ENCODE measurements at regions not wholly inside any gene's neighbourhood (a gene's known extent, or its start where the extent isn't known, plus 50 kb on each side); places are given as distances from the start of the nearest gene placed in this dataset.
"Not testable (repeated sequence)": the region's sequence is repeated elsewhere in the genome, so short reads cannot be mapped to it uniquely, and the experiment has no call there.

DNA sequence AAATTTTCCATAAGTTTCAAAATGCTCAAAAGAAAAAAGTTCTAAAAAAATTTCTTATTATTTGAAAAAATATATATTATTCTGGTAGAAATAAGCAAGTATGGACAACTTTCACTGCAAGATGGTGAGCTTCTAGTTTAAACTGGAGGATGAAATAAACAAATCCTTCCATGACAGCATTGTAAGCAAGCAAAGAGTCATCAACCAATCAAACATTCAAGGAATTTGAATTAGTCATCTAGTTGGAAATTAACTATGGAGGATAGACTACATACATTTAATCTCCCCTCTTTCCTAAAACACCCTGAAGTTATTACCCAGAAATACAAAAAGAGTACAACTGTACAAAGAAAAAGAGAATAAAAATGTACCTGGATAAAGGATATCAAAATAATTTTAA is 51.0 kb upstream of the IRX5 start:
- no peak for DNase-seq (ENCODE audit: low read depth in 4 of 4, low spot score in 2 of 4)

DNA sequence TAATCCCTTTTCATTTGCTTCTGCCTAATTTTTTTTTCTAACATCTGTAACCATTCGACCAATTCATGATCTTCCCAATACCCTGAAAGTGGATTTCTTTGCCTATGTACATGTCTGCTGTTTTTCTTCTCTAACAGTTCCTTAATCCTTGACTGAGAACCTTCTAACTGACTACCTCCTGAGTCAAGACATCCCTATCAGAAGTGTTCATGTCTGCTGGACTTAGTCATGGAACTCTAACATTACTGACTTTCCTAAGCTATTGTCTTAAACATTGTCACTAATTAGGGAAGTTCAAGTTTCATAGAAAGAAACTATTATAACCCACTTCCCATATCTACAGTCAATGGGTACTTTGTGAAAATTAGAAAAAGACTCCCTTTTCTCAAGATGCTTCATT is 52.4 kb upstream of the IRX5 start:
- no peak for DNase-seq (ENCODE audit: low read depth in 4 of 4, low spot score in 2 of 4)

DNA sequence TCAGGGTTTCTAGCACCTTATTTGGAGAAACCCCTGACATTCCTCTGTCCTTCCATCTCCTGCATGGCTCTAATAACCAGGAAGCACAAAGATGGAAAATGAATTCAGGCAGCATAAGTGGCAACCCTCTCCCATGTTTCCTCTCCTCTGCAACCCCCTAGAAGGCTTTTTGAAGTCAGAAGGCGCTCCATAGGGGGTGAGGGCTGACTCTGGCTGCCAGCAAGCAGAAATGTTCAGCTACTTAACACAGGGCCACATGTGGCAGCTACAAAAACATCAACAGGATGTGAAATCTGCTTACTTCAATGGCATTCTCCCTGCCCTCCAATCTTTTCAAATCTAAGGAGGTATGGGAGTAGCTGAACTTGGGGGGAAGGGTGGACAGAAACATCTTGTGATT is 55.2 kb upstream of the IRX5 start:
- no peak for DNase-seq (ENCODE audit: low read depth in 4 of 4, low spot score in 2 of 4)

DNA sequence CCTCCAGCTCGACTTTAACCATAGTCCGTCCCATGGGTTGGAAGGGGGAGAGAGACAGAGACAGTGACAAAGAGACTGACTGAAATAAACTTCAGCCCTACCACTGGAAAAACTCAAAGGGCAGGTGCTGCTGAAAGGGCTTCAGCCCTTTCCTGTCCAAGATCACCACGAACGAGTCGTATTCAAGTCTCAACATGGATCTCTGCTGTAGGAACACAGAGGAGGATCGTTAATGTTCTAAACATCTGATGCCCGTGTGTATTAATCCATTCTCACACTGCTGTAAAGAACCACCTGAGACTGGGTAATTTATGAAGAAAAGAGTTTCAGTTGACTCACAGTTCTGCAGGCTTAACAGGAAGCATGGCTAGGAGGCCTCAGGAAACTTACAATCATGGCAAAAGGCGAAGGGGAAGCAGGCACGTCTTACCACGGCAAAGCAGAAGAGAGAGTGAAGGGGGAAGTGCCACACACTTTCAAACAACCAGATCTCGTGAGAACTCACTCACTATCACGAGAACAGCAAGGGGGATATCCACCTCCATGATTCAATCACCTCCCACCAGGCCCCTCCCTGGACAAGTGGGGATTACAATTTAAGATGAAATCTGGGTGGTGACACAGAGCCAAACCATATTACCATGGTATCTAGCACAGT is 56.8 kb upstream of the IRX5 start:
- not testable (repeated sequence) for DNase-seq (ENCODE audit: low read depth in 4 of 4, low spot score in 2 of 4)

DNA sequence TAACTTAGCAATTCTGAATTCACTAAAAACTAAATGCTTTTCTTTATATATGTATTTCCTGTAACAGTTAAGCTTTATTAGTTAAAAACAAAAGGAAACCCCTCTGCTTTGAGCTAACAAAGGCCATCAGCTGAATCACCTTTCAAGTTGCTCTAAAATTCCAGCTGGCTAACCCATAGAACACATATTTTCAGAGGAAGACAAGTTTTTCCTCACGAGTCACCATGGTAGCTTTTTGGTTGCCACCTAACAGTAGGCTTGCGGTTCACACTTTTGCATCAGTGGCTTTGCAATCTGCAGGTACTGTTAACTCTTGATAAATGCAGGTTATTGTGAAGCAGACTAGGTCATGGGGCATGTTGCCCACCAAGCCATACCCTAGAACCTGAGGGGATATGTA is 57.6 kb upstream of the IRX5 start:
- DNase-seq (ENCODE audit: low read depth in 4 of 4, low spot score in 2 of 4): no peak

DNA sequence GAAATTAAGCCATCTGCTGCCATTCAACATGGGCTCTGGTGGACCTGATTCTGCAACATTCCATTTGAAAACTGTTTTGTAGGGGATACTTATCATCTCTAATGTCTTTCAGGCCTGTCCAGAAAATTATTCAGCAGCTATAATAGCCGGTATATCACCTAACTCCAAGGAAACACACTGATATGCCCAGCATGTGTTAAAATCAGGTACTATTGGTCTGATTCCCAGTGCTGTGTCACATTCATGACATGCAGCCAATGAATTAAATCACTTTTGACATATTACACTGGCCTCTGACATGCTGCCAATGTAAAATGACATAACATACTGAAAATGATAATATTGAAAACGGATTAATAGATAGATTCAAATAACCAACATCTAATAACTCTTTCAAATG is 60.5 kb upstream of the IRX5 start:
- DNase-seq (ENCODE audit: low read depth in 4 of 4, low spot score in 2 of 4): no peak

DNA sequence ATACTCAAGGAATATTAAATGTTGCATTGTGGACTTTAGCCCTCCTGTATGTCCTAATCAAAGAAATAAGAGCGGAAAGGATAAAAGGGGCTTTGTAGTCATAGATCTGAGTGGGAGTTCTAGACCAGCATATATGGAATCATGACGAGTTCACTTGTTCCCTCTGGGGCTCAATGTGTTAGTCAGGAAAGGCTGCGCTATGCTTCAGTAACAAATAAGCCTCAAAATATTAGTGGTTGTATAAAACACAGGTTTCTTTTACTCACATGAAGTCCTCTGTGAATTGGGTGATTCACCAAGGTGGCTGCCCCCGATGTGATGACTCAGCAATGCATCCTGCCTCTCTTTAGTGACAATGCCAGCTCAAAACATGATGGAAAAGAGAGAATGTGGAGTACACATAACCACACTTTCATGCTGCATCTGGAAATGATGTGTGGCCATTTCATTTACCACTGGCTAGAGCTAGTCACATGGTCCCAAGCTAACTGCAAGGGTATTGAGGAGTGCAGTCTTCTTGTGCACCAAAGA is 63.3 kb upstream of the IRX5 start:
- no peak for DNase-seq (ENCODE audit: low read depth in 4 of 4, low spot score in 2 of 4)

DNA sequence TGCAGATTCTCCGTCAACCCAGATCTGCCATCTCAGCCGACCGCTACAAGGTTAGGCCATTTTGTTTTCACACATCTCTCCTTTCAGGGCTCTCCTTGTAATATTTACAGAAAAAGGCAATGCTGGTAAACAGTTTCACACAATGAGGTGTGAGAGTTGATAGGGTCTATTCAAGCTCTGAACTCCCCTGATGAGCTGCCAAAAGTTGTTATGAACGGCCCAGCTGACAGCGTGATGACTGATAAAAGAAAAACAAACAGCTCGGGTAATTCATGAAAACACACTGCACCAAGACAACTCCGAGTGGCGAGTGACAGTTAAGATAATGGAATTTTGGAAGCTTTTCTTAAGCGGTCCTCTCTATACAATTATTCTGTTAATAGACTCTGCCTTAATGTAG is 68.1 kb upstream of the IRX5 start:
- DNase-seq (ENCODE audit: low read depth in 4 of 4, low spot score in 2 of 4): no peak

DNA sequence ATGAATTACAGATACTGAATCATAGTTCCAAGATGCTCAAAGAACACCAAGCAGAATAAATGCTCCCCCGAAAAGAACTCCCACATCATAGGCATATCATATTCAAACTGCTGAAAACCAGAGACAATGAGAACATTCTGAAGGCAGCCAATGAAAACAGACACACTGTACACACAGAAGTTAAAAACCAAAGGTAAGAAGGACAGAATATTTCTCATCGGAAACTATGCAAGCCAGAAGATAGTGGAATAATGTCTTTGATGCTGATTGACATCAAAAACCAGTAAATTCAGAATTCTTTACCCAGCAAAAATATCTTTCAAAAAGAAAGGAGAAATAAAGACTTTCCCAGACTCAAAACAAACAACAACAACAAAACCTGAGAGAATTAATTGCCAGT is 73.8 kb upstream of the IRX5 start:
- no peak for DNase-seq (ENCODE audit: low read depth in 4 of 4, low spot score in 2 of 4)

DNA sequence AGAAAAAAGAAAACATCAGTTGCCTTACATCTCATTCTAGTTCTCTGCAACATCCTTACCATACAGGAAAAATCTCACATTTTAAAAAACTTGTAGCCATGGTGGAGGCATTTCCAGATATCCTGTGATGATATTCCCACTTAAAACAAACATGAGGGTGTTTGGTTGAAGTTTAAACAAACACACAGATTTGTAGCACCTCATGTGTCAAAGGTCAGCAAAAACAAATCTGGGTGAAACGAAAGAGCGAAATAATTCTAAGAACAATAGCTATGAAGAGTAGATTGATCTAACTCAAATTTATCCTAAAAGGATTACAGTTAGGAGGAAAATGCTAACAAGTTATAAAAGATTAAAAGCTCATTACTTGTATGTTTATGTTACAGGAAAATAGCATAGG is 83.1 kb upstream of the IRX5 start:
- no peak for DNase-seq (ENCODE audit: low read depth in 4 of 4, low spot score in 2 of 4)

DNA sequence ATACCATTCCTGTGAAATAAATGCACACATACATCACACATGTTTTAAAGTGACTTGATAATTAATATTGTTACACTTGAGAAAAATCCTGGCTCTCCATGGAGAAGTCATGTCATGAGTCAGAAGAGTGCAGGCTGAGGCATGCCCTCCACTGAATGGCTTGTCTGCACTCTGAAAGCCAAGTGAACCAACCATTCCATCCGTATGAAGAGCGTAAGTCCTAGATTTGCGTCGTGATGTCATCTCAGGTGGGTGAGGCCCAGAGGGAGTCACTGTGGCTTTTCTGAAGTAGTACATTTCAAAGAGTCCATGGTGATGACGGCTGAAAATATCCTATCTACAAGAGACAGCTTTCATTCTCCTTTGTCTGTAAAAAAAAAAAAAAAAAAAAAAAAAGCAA is 83.5 kb upstream of the IRX5 start:
- no peak for DNase-seq (ENCODE audit: low read depth in 4 of 4, low spot score in 2 of 4)

DNA sequence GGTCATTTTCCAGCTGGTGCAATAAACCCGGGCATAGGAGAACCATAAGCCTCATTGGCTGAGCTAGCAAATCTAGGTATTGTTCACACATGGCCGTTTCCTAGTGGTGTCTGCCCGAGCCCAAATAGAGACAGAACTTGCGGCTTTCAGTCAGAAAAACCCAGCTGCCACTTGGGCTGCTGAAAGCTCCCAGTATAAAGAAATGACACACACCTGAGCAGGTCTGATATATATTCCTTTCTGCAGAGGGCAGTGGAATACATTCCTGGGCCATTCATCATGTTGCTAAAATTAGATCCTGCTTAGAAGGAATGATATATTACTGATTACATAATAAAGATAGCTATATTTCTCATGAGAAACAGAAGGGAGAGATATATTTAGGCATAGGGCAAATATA is 83.9 kb upstream of the IRX5 start:
- no peak for DNase-seq (ENCODE audit: low read depth in 4 of 4, low spot score in 2 of 4)

DNA sequence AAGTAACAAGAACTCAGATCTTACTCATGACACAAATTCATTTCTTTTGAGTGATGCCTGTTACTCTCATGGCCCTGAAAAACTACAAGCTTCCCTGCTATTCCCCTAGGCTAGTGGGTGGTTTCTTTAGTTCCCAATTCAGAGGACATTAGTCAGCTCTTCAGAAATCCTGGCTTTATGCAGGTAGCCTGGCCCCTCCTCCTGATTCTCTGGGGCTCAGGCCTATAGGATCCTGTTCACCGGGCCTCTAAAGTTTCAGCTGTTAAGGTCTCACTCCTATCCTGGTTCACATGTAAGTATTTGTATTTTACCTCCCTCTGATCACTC is 87.3 kb upstream of the IRX5 start:
- DNase-seq (ENCODE audit: low read depth in 4 of 4, low spot score in 2 of 4): no peak

DNA sequence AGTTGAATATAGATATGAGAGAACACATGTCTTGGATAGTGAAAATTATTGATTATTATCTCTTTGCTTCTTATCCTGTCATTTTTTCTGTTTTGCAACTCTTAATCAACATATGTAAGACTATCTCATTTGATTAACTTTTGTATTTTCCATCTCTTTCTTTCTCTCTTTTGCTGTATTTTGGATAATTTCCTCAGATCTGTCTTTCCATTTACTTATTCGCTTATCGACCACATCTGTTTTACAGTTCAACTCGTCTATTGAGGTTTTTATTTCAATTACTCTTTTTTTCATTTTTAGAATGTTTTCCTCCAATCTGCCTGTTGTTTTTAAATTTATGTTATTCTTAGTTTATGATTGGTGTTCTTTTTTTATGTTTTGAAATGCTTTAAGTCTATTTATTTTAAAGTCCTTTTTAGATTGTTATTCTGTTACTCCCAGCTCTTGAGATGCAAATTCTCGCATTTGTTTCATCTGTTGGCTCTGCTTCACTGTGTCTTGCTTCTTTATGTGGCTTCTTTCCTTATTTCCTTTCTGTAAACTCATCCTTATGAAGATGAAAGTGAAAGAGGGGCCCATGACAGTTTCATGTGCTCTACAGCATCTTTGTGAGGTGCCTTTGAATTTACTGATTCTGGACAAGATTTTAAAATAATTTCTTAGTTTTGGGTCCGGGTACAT is 87.8 kb upstream of the IRX5 start:
- DNase-seq (ENCODE audit: low read depth in 4 of 4, low spot score in 2 of 4): no peak

DNA sequence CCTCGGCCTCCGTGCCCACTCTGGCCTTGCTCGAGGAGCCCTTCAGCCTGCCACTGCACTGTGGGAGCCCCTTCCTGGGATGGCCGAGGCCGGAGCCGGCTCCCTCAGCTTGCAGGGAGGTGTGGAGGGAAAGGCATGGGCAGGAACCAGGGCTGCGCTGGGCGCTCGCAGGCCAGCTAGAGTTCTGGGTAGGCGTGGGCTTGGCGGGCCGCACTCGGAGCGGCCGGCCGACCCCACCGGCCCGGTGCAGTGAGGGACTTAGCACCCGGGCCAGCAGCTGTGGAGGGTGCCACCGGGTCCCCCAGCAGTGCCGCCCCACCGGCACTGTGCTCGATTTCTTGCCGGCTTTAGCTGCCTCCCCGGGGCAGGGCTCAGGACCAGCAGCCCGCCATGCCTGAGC is 101.0 kb upstream of the IRX5 start:
- no peak for DNase-seq (ENCODE audit: low read depth in 4 of 4, low spot score in 2 of 4)

DNA sequence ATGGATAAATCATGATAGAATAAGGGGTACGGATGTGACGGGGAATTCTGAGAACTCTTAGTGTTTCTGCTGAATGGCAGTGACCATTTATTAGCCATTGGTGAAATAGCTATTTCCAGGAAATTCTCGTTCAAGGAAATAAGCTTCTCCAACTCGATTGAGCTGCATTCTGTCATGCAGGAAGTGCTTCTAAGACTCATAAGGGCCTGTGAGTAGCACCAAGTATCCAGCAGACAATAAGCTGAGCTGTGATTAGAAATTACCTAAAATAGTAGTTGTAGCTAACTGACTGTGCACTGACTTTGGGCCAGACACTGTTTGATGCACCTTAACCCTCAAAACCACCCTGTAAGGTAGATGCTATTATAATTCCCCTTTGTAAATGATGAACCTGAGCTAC is 107.8 kb upstream of the IRX5 start:
- no peak for DNase-seq (ENCODE audit: low read depth in 4 of 4, low spot score in 2 of 4)

DNA sequence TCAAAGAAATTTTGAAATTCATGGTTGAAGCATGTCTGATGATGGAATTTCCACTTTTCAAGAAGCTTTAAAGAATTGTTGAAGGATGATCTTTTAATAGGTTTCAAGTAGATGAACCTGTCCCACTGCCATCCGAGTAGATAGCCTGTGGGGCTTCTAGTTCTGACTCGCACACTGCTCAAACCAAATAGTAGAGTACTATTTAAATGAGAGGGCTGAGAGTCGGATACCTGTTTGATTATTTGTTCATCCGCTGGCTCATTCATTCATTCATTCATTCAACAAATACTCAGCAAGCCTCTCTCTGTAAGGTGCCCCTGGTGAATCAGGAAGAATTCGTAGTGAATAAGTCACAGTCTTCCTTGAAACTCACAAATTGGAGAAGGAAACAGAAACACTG is 108.2 kb upstream of the IRX5 start:
- no peak for DNase-seq (ENCODE audit: low read depth in 4 of 4, low spot score in 2 of 4)

DNA sequence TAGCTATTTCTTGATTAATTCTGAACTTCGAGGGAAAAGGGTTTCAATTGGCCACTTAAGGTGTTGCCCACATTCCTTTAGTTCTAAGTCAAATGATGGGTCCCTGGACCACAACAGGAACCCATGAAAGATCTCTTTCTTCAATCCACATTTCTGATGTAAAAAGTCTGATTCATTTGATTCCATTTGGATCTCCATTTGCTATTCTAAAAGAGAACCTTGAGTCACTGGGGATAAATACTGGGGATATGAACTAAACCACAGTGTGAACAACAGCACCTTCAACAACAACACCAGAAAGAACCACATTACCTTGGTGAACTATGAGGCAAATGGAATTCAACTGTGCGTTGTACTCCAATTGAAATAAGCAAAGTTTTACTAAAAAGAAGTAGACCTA is 108.9 kb upstream of the IRX5 start:
- no peak for DNase-seq (ENCODE audit: low read depth in 4 of 4, low spot score in 2 of 4)

DNA sequence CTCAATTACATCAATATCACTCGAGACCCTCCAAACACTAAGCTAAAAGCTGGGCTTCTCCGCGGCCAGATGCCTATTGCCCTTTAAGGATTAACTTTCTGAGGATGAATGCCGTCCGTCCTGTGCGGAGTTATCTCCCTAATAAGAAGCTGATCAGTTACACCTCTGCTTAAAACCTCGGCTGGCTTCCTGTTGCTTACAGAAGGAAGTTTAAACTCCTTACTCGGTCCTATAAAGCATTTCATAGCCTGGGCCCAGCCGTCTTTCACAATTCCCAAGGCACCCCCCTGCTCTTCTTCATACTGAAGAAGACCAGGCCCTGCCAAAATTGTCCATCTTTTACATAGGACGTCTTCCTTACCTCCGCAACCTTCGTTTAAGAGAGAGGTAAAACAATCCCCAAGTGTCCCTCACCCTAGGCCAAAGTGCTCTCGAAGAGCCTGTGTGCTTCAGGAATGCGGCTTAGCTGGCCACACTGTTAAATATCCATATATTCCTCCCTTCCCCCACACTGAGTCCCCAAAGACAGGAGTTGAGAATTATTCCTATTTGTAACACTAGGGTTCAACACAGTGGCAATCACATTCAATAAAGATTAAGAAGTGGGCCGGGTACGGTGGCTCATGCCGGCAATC is 112.6 kb upstream of the IRX5 start:
- no peak for DNase-seq (ENCODE audit: low read depth in 4 of 4, low spot score in 2 of 4)

DNA sequence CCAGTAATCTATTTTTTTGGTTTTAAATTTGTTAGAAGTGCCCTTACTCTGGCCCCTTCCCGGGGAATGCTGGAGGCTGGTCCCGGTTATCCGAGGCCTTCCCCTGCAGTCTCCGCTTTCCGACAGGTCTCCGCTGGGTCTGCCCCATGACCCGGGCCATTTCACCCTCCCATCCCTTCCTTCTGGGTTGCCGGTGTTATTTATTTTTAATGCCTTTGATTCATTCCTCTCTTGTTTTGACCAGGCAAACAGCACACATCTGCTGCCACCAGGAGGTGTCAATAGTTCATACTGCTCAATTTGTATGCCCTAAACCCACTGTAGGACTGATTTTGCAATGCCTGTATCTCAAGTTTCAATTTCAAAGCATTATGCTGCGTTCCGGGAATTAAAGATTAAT is 113.2 kb upstream of the IRX5 start:
- DNase-seq (ENCODE audit: low read depth in 4 of 4, low spot score in 2 of 4): no peak

DNA sequence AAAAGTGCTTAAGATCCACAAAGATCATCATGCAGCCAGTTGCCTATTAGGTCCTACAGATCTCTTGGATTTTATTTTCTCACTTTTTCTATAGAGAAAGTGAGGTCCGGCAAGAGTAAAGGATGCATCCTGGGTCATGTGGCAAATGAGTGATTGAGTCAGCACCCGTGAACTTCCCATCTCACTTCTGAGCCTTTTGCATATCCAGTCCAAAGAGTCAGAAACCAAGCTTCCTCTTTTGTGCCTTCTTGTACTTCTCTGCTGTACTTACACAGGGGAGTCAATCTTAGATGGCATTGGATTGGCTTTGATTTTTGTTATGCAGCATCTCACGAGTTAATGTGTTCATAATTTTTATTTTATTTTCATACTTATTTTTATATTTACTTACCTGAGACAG is 114.2 kb upstream of the IRX5 start:
- no peak for DNase-seq (ENCODE audit: low read depth in 4 of 4, low spot score in 2 of 4)

DNA sequence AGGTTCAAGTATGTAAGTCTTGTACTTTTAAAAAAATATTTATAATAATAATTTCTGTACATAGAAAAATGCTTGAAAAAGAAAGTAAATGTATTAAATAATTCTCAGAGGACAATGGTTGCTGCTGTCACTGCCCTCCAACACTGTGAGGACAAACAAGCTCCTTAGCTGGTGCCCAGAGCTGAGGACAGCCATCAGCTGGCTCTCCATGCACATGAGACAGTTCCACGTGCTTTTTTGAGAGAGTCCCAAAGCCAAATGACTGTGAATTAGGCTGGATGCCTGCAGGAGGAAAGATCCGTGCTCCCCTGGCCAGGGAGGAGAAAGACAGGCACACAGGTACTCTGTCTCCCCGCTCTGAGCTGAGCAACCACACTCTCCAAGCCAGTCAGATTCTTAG is 115.5 kb upstream of the IRX5 start:
- no peak for DNase-seq (ENCODE audit: low read depth in 4 of 4, low spot score in 2 of 4)

Data from left renal cortex interstitium (tissue), 4 donors.